Endothelial cell of umbilical vein (primary cell): ENCODE measurements at regions not wholly inside any gene's neighbourhood (a gene's known extent, or its start where the extent isn't known, plus 50 kb on each side); places are given as distances from the start of the nearest gene placed in this dataset.

ENCODE experiments used
- BruUV-seq: library from RNA; stranded (reverse); fragments of 400-500 nt; replicated peaks from 2 replicates; lab custom pipeline; 2021; lab: Mats Ljungman, UMichigan
- CTCF ChIA-PET: fragments of 300-600, 350-600 bp; sonication (Branson Sonifier 250); formaldehyde crosslinking; loops from one replicate; lab custom pipeline; 2021; ENCODE audit warnings: antibody characterized with exemption, inconsistent platforms; lab: Charles Lee
- POLR2A ChIA-PET: fragments of 300-600, 350-600 bp; sonication (Branson Sonifier 250); formaldehyde crosslinking; loops from one replicate; lab custom pipeline; 2021; ENCODE audit warnings: antibody characterized with exemption, inconsistent platforms; lab: Charles Lee
- DNase-seq: peaks from one replicate; pipeline ENCODE4 v3.0.0-alpha.2; 2011; ENCODE audit warnings: low read depth, low spot score
- FAIRE-seq: peaks from 2 replicates; lab custom pipeline; 2011; peaks lifted over from hg19 to GRCh38; lab: Jason Lieb, UNC
- H2AFZ ChIP-seq: 2 replicates; pipeline ENCODE4 v1.6.0; 2012; ENCODE audit warnings: low read depth, low read length, control low read depth, inconsistent platforms
- H3K27ac ChIP-seq: 2 replicates; pipeline ENCODE4 v1.5.1; 2011; ENCODE audit warnings: low read depth, mild to moderate bottlenecking, control low read depth, low read length, moderate library complexity; ENCODE audit not compliant: insufficient read depth
- H3K27me3 ChIP-seq, 2 experiments: 2 replicates each; pipeline versions ENCODE4 v1.6.0 to v1.6.1; 2011; ENCODE audit warnings: low read length in 2 of 2, mixed read lengths in 1 of 2; ENCODE audit not compliant: control insufficient read depth in 2 of 2, insufficient read depth in 2 of 2
- H3K36me3 ChIP-seq, 2 experiments: 2 replicates in 1 of 2; 3 replicates in 1 of 2; pipeline ENCODE4 v1.5.1; 2011; ENCODE audit warnings: low read length in 2 of 2, mild to moderate bottlenecking in 1 of 2, moderate library complexity in 1 of 2; ENCODE audit not compliant: control insufficient read depth in 2 of 2, insufficient read depth in 2 of 2; ENCODE audit errors: extremely low read depth in 1 of 2
- H3K4me1 ChIP-seq: 3 replicates; pipeline ENCODE4 v1.5.1; 2011; ENCODE audit warnings: mild to moderate bottlenecking, low read length; ENCODE audit not compliant: control insufficient read depth, insufficient read depth; ENCODE audit errors: extremely low read depth
- H3K4me2 ChIP-seq: 2 replicates; pipeline ENCODE4 v1.6.1; 2011; ENCODE audit warnings: low read length, control low read depth, mixed read lengths; ENCODE audit not compliant: insufficient read depth
- H3K4me3 ChIP-seq, 3 experiments: fragments of 200-600 bp in 1 of 3; sonication (generic), shearing (Covaris generic) in 1 of 3; replicated peaks in 1 of 3; 2 replicates each; pipeline ENCODE4 v1.5.1; 2011 to 2016; ENCODE audit warnings: control low read depth in 3 of 3, low read length in 3 of 3, mild to moderate bottlenecking in 2 of 3, inconsistent platforms in 1 of 3, low read depth in 1 of 3, moderate library complexity in 1 of 3; ENCODE audit not compliant: insufficient read depth in 1 of 3
- H3K79me2 ChIP-seq: 2 replicates; pipeline ENCODE4 v1.6.0; 2012; ENCODE audit warnings: low read length, inconsistent platforms; ENCODE audit not compliant: control insufficient read depth, insufficient read depth
- H3K9ac ChIP-seq: replicated peaks from 2 replicates; pipeline ENCODE3; 2011; ENCODE audit warnings: low read length, control low read depth; ENCODE audit not compliant: insufficient read depth; ENCODE audit errors: extremely low read depth
- H3K9me1 ChIP-seq: replicated peaks from 3 replicates; pipeline ENCODE4 v1.6.0; 2011; ENCODE audit warnings: mild to moderate bottlenecking, low read length; ENCODE audit not compliant: control insufficient read depth, insufficient read depth; ENCODE audit errors: extremely low read depth
- H3K9me3 ChIP-seq: replicated peaks from 2 replicates; pipeline ENCODE4 v1.5.1; 2012; ENCODE audit warnings: low read length, inconsistent platforms; ENCODE audit not compliant: control insufficient read depth, insufficient read depth
- H4K20me1 ChIP-seq: replicated peaks from 2 replicates; pipeline ENCODE3; 2011; ENCODE audit warnings: mild to moderate bottlenecking, low read length; ENCODE audit not compliant: control insufficient read depth, insufficient read depth; ENCODE audit errors: extremely low read depth
- EZH2 ChIP-seq: IDR thresholded peaks from 2 replicates; pipeline ENCODE4 v1.6.1; 2012; ENCODE audit warnings: borderline replicate concordance, low read depth, mild to moderate bottlenecking, moderate library complexity, low read length, inconsistent platforms; ENCODE audit not compliant: severe bottlenecking
- FOS ChIP-seq: IDR thresholded peaks from 2 replicates; pipeline ENCODE4 v1.6.1; 2011; ENCODE audit warnings: mild to moderate bottlenecking, low read length, moderate library complexity, borderline replicate concordance; ENCODE audit not compliant: insufficient read depth
- GATA2 ChIP-seq: IDR thresholded peaks from 2 replicates; pipeline ENCODE4 v1.7.0; 2011; ENCODE audit warnings: low read depth, mild to moderate bottlenecking, moderate library complexity, mixed read lengths, low read length; ENCODE audit not compliant: insufficient read length, insufficient read depth
- JUN ChIP-seq: IDR thresholded peaks from 2 replicates; pipeline ENCODE4 v1.6.1; 2011; ENCODE audit warnings: borderline replicate concordance, low read depth; ENCODE audit not compliant: insufficient read length, insufficient read depth
- MAX ChIP-seq: IDR thresholded peaks from 2 replicates; pipeline ENCODE4 v1.6.1; 2011; ENCODE audit not compliant: insufficient read depth, insufficient read length
- MYC ChIP-seq: IDR thresholded peaks from one replicate; pipeline ENCODE4 v1.6.1; 2011; ENCODE audit warnings: mild to moderate bottlenecking, low read depth, low read length
- POLR2A ChIP-seq: IDR thresholded peaks from 2 replicates; pipeline ENCODE4 v1.6.1; 2012; ENCODE audit warnings: low read depth, mild to moderate bottlenecking, control low read depth, low read length
- POLR2AphosphoS5 ChIP-seq: IDR thresholded peaks from 2 replicates; pipeline ENCODE4 v1.6.1; 2012; ENCODE audit warnings: low read depth, mild to moderate bottlenecking, control low read depth, low read length, moderate library complexity; ENCODE audit not compliant: insufficient read depth
- dilution Hi-C: fragments of 300-500 bp; cut with MboI; formaldehyde crosslinking; loops from one replicate; pipeline ENCODE4 v1.15.0; 2019; ENCODE audit warnings: low sequenced_read_pairs; ENCODE audit not compliant: extremely low pct_ligation_motif_present
- intact Hi-C: fragments of 100-400 bp; cut with micrococcal nuclease; formaldehyde crosslinking; loops from one replicate; pipeline ENCODE4 v1.10.0; 2022
- TF ChIP-seq, protein P1 (sequence below), 2 donors: IDR thresholded peaks; 1 replicate in 1 of 2; 2 replicates in 1 of 2; pipeline ENCODE4 v1.5.1; 2011; ENCODE audit warnings: low read length in 2 of 2, mild to moderate bottlenecking in 2 of 2, moderate library complexity in 2 of 2, control low read depth in 1 of 2, inconsistent platforms in 1 of 2, low read depth in 1 of 2; ENCODE audit not compliant: insufficient read depth in 1 of 2; ENCODE audit errors: extremely low read depth in 1 of 2

DNA sequence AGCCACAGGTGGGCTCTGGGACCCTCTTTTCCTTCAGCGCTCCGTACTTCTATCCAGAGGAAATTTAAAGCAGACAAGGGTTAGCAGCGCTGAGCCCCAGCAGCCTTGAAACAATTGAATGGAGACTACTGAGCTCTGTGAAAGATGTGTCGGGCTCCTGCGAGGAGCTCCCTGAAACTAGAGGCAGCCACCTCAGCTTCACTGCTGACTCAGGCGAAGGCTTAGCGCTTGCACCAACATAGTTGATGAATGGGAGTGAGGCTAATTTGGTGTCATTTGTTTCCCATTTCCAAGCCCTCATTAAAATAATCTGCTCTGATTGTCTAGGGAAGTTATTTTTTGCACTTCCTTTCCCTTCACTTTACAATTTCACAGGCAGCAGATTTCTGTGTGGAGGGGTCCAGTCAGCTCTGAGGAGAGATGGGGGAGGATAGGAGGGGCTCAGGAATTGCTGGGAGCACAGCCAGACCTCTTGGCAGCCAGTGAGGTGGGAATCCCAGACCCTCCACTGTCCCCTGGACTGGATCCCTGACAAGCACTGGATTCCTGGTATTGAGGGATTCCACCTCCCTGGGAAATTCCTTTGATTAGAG lies 398.9 kb upstream of the PLXNA2 start:
- no peak overlapping the region for H3K27ac ChIP-seq
- H4K20me1 ChIP-seq, result no peaks in the 10 kb centered on the region
- no peaks in the 10 kb centered on the region for H3K9me1 ChIP-seq
- no TSS peak for BruUV-seq
- CTCF ChIA-PET, result interaction anchor here (1.5 kb wide), 1 partner anchor 9 kb away, joined by 6 read pairs; no protein-coding TSS in a partner anchor
- H3K9me3 ChIP-seq, result no peaks in the 10 kb centered on the region
- H3K4me3 ChIP-seq, result no peak overlapping the region
- TF ChIP-seq, protein P1, sequence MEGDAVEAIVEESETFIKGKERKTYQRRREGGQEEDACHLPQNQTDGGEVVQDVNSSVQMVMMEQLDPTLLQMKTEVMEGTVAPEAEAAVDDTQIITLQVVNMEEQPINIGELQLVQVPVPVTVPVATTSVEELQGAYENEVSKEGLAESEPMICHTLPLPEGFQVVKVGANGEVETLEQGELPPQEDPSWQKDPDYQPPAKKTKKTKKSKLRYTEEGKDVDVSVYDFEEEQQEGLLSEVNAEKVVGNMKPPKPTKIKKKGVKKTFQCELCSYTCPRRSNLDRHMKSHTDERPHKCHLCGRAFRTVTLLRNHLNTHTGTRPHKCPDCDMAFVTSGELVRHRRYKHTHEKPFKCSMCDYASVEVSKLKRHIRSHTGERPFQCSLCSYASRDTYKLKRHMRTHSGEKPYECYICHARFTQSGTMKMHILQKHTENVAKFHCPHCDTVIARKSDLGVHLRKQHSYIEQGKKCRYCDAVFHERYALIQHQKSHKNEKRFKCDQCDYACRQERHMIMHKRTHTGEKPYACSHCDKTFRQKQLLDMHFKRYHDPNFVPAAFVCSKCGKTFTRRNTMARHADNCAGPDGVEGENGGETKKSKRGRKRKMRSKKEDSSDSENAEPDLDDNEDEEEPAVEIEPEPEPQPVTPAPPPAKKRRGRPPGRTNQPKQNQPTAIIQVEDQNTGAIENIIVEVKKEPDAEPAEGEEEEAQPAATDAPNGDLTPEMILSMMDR (IDR thresholded peaks at IDR 0.05; ENCODE audit: extremely low read depth in 1 of 2, insufficient read depth in 1 of 2, low read depth in 1 of 2, low read length in 2 of 2), result no peak
- TF ChIP-seq POLR2A, result no peak
- TF ChIP-seq GATA2, result no peak
- TF ChIP-seq POLR2AphosphoS5, result no peak
- TF ChIP-seq MAX, result no peak
- no peak for TF ChIP-seq MYC
- no peak for TF ChIP-seq JUN
- TF ChIP-seq FOS, result no peak
- TF ChIP-seq EZH2, result no peak
- dilution Hi-C loops (no loop called here), intact Hi-C loops (no loop called here)
- DNase-seq, result no peak
- no peak overlapping the region for H3K4me2 ChIP-seq
- H3K4me1 ChIP-seq, result no peaks in the 10 kb centered on the region
- no peak for FAIRE-seq
- no peaks in the 10 kb centered on the region for H3K27me3 ChIP-seq
- no peaks in the 10 kb centered on the region for H3K79me2 ChIP-seq
- no peak overlapping the region for H2AFZ ChIP-seq
- POLR2A ChIA-PET, result no interaction called here
- no peaks in the 10 kb centered on the region for H3K36me3 ChIP-seq
- no peak overlapping the region for H3K9ac ChIP-seq
